ENCODE measurements at regions not wholly inside any gene's neighbourhood (a gene's known extent, or its start where the extent isn't known, plus 50 kb on each side); places are given as distances from the start of the nearest gene placed in this dataset.
"Not testable (repeated sequence)": the region's sequence is repeated elsewhere in the genome, so short reads cannot be mapped to it uniquely, and the experiment has no call there.

DNA sequence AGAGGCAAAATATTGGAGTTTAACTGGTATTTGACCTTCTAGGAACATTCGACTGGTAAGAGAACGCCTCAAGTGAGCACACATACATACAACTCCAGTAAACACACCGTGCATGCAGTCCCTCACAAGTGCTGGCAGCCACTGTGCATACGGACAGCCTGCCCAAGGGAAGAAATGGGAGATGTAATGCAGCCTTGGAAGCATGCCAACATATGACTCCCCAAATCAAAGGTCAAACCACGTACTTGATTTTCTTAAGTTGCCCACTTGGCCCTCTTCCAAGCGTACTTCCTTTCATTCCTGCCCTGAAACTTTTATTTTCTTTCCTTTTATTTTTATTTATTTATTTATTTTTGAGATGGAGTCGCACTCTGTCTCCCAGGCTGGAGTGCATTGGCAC lies 206.6 kb downstream of the SPRY1 start:
- DNase-seq = no peak

DNA sequence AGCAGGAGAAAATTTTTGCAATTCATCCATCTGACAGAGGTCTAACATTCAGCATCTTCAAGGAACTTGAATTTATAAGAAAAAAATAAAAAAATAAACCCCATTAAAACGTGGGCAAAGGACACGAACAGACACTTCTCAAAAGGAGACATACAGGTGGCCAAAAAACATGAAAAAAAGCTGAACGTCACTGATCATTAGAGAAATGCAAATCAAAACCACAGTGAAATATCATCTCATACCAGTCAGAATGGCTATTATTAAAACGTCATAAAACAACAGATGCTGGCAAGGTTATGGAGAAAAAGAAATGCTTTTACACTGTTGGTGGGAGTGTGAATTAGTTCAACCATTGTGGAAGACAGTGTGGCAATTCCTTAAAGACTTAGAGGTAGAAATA lies 209.2 kb downstream of the SPRY1 start:
- DNase-seq = not testable (repeated sequence)

DNA sequence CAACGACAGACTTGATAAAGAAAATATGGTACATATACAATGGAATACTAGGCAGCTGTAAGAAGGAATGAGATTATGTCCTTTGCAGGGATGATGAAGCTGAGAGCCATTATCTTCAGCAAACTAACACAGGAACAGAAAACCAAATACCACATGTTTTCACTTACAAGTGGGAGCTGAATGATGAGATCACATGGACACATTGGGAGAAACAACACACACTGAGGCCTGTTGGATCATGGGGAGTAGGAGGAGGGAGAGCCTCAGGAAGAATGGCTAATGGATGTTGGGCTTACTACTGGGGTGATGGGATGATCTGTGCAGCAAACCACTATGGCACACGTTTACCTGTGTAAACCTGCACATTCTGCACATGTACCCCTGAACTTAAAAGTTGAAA lies 209.7 kb downstream of the SPRY1 start:
- no peak for DNase-seq

DNA sequence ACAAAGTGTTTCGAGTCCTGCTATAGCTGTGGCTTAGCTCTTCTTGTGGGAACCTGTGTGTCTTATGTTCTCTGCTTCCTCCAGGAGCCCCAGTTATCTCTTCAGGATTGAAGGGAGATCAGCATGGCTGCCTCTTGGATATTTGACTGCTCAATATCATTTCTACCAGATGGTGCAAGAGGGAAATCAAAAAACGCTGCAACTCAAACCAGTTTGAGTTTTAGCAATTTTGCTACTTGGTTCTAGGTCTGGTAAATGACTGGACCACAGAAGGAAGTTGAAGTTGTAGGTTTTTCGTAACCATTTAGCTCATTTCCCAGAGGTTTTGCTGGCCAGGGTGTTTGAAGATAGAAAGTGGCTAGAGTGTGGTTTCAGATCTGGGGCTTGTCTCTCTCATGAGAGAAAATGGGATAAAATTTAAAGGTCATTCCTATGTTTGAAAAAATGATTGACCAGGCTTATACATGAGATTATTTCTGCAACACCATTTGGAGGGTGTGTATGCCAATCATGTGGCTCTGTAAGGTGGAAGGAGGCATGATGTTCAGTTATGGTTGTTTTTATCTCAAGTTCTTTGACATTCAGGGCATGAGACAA lies 210.4 kb downstream of the SPRY1 start:
- DNase-seq = no peak

DNA sequence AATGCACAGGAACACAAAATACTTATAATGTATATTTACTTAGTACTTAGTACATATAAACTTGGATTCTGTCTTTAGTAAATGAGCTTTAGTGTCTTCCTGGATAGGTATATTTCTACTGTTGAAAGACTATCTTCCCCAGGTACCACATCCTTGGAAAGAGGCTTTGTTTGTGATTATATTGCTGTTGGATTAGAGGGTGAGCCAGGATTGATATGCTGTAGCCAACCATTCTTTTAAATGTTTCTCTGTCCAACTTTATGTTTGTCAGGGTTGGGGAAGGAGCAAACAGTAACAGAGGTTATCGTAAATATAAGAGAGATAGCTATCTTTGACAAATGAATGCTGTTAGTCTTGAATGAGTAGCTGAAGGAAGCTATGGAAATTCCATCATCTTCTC lies 213.2 kb downstream of the SPRY1 start:
- DNase-seq = no peak

DNA sequence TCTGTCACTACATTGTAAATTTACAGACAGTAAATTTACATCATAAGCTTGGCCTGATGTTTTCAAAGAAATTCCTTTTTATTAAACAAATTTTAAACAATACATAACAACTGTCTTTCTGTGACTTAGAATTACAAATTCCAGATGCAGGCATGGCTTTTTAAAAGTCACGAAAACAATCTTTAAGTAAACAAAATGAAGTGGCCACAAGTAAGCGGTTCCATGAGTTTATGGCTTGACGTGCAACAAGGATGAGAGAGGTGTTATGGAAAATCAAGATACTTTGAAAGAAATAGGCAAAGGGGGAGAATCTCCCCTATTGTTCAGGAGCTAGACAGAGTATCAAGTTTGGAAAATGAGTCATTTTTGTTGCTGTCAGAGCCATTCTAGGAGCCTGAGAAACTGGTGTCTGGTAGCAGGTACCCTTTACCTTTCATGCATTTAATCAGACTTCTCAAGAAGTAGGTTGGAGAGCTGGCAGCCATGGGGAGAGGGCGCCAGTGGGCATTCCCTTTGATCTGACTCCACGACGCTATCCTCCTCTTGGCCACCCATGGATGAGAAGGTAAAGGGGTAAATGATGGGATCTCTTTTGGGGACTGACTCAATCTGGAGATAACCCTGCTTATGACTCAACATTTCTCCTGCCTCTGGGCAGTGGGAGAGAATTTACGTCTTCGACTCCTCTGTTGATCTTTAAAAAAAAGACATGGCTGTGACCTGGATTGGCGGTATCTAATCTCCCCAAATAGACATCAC lies 217.2 kb downstream of the SPRY1 start:
- DNase-seq = no peak

DNA sequence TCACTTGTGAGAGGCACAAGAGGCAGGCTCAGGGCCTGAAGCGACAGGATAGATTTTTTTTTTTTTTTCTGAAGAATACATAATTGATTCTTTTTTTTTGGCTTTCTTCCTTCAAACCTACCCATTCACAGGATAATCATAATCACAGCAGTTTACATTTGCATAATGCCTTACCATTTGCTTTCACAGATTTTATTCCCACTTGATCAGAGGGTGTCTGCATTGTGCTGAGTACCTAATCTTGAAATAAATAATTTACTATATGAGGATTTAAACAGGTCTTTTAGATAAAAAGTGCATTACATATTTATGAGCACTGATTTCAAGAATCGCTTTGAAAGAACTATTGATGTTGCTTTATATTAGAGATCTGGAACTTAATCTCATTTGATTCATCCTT lies 219.3 kb downstream of the SPRY1 start:
- DNase-seq = no peak

DNA sequence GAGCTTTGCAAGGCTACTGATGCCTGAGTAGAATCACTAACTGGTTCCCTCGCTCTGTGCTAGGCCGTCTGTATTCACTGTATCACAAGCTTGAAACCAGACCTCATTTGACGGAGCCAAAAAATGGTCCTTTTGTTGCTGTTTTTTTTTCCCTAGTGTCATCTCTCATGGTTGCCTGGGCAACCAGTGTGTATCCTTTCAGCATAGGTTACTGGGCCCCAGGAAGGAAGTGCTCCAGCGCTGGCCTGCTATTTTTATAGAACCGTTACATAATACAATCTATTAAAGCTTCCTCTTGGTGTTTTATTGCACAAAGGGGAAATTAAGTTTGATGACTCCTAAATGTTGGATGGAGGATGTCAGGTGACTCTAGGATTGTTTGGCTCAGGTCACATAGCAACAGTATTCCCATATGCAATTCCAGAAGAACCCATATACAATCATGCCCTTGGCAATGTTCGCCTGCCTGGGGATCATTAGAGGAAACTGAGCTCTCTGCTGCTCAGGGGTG lies 220.4 kb downstream of the SPRY1 start:
- peak; percentile 67 for DNase-seq

DNA sequence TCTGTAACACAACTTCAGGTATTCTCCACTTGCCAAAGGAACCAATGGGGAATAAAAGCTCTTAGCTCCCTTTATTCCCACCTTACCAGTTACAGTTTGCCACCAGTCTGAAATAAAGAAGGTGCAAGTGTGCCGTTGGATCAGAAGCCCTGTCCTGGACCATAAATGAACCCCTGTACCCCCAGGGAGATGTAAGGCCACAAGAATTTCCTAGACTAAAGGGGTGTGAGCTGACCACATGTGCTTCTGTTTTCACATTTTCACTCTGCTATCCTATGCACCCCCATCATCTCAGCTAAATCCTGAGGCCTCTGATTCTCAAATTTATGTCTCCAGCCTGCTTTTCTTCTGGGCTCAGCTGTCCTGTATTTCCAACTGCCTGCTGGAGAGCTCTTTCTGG lies 221.2 kb downstream of the SPRY1 start:
- DNase-seq = peak; percentile 54

DNA sequence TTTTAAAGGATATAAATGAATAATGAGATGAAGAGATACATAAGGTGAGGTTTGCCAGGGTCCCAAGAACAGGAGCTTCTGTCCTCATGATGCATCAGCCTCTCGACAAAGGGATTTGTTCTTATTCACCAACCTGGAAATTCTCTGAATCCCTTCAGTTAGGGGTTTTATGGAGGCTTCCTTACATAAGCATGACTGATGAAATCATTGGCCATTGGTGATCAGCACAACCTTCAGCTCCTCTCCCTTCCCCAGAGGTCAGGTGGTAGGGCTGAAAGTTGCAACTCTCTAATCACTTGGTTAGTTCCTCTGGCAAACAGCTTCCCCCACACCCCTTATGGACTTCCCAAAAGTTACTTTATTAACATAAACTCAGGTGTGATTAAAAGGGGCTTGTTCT lies 222.0 kb downstream of the SPRY1 start:
- no peak for DNase-seq

DNA sequence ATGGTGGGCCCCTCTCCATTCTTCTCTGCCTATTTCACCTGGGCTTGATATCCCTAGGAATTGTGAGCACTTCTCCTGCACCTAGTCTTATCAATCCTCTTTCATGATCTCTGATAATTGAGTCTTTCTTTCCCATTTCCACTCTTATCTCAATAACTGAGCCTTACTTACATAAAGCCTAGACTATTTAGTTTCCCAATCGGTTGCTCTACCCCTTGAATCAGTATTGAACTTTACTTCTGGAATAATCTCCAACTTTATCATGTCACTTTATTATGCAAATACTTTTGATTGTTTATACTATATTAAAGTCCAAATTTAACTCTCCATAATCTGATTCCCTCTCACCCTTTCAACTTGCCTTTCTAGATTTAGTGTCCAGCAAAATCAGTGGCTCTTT lies 222.7 kb downstream of the SPRY1 start:
- no peak for DNase-seq

DNA sequence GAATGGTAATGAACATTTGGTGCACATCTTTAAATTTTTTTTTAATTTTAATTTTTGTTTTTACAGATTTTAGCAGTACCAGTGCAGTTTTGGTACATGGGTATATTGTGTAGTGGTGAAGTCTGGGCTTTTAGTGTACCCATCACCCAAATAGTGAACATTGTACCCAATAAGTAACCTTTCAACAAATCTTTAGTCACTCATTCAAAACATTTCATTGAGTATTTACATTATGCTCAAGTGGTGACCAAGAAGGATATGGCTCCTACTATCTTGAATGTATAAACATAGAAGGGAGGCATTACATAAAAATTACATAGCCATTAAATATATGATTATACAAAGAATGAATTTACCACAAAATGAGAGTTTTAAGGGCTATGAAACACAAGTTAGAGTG lies 223.3 kb downstream of the SPRY1 start:
- no peak for DNase-seq

DNA sequence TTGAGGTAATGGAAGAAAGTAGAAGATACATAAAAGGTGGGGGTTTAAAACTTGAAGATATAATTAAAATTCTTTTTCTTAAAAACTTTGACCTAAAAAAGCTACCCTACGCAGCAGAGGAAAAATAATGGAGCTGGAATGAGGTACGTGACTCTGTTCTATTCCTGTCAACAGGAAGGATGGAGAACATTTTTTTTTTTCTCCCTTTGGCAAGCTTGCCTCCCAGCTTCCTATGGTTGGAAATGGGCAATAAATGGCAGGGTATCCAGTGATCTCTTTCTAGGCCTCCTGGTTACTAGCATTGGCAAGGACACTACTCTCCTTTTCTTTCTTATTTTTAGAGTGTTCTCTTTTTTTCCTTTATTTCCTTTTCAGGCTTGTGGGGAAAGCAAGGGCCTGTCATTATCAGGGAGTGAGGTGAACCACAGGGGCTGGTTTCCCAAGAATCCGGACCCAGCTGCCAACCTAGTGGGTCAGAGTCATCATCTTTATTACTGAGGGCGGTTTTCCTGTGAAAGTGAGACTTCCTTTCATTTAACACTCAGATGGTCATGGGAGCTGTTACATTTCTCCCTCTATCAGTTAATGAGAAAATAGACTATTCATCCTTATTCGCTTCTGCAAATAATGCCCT lies 224.6 kb downstream of the SPRY1 start:
- DNase-seq = no peak

DNA sequence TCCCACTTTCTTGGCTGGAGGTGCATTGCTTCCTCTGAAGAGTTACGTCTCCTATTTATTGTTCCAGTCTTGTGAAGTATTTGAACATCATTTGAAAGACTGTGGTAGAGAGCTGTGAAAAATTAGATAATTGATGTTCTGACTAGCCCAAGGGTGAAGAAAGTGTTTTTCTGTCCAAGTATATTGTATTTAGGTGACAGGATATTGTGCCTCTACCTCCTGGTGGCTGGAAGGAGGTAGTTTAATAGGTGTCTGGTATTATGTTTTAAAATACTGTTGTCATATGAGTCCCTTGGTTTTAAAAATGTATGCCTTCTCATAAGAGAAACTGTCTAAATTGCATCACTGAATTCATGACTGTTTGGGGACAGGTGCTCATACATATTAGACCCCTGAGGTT lies 226.0 kb downstream of the SPRY1 start:
- DNase-seq = no peak

DNA sequence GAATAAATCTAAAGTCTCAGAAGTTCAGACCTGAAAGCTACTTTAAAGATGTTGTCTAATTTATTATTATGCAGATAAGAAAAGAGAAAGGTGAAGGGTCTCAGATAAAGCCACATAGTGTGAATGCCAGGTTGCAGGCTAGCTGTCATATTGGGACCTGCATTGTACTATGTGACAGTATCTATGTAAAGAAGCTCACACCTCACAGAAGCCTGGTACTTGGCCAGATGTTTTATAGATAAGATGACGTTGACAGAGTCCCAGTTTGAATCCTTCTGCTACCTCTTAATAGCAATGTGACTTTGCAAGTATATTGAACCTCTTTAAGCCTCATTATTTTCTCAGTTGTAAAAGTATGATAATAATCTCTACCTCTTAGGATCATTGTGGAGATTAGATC lies 227.0 kb downstream of the SPRY1 start:
- DNase-seq = no peak

DNA sequence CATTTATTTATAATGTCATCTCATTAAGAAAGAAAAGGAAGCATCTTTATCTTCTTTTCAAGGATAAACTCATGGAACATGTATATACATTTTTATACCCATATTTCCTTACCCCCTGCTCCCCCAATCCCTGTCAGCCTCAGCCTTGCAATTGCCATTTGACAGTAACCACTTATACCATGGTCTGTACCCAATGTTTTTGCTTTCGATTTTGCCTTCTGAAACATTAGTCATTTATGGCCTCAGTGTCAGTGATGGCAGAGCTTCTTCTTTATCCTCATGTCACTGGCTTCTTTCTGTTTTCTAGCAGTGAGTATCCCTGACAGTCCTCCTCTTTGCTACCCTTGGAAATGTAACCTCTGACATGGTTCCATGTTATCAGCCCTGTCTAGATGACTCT lies 228.4 kb downstream of the SPRY1 start:
- DNase-seq = no peak

DNA sequence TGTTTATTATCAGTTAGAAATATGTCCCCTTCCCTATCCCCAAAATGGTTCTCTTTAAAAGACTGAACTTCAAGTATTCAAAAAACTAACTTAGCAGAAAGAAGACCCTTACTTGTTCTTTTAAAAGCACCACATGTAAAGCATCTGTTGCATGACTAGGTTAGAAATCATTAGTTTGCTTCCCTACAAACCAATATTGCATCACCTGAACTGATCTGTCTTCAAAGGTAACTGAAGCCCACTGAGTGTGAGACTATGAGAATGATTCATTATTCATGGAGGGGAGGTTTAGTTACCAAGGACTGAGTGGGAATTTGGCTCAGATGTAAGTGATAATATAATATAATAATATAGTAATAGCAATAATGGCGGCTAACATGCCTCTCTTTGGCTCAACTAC lies 231.7 kb downstream of the SPRY1 start:
- DNase-seq = no peak

DNA sequence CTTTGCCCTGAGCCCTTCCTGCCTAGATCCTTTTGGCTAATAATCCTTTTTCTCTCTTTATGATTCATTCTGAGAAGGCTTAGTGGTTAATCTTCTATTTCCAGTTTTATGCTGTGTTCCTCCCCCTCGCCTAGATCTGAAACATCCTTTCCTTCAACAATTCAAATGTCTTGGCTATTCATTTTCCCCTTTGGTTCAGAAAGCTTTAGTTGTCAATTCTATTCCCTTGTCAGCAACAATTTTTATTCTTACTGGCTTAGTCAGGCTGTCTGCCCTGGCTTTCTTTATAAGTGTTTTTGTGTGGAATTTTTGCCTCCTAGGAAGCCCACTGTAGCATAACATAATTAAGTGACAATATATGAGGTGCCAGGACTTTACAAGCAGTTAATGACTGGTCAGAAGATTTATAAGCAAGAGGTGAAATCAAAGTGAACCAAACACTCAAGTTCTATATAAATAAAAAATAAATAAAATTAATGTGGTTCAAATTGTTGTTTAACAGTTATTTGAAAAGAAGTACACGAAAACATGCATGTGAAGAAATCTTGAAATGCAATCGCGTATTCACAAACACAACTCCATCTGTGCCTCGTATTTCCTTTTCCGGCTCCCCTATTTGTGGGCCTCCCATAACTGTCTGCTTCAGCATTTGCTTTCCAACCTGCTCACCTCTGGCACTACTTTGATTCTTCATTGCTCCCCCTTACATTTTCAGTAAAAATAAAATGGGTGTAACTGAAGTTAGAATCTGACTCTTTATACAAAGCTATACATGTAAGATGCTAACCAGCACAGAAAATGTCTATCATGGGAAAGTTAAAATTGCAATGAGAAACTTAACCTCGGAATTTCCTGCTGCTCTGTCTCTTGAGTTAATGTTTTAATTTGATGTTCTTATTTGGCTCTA lies 235.4 kb downstream of the SPRY1 start:
- no peak for DNase-seq

DNA sequence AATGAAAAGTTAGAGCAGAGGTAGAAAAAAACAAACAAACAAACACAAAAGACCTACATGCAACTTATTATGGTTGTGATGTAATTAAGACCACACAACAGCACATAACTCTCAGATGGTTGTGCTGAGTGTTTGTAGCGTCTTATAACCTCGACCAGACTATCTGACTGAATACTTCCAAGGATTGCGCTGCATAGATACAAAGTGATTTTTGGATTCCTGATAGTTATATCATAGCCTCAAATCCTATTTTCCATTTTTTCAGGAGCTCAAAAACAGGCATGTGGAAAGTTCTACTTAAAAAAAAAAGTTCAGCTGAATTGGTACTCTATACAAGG lies 236.1 kb downstream of the SPRY1 start:
- DNase-seq = no peak

DNA sequence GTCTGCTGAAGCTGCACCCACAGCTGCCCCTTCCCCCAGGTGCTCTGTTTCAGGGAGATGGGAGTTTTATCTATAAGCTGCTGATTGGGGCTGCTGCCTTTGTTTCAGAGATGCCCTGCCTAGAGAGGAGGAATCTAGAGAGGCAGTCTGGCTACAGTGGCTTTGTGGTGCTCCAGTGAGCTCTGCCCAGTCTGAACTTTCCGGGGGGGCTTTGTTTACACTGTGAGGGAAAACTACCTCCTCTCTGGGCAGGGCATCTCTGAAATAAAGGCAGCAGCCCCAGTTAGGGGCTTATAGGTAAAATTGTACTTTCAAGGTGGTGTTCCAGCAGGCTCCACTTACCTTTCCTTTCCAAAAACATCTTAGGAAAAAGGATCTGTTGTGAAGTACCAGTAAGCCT lies 242.2 kb downstream of the SPRY1 start:
- DNase-seq = no peak

DNA sequence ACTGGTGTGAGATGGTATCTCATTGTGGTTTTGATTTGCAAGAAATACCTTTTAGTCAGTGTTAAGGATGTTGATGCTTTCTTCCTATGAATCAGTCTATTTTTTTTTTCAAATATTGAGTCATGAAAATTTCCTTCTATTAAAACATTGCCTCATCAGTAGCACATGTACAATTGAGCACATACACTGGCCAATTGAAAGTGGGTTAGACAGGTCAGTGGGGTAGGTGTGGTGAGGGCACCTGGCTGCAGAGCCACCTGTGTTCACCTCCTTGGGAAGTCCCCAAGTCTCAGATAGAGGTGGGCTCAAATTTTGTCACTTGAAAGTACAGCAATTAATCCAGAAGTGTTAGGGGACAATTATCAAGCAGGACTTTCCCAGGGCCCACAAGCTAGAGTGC lies 243.7 kb downstream of the SPRY1 start:
- DNase-seq = no peak

DNA sequence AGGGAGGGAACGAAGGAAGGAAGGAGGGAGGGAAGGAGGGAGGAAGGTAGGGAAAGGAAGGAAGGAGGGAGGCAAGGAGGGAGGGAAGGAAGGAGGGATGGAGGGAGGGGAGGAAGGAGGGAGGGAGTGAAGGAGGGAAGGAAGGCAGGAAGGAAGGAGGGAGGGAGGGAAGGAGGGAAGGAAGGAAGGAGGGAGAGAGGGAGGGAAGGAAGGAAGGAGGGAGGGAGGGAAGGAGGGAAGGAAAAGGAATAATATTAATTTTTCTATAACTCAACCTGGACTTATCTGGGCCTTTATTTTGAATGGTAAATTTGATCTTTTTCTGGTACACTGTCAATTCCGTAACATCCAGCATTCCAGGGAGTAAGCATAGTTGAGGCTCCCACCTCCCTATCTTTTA lies 244.2 kb downstream of the SPRY1 start:
- no peak for DNase-seq

DNA sequence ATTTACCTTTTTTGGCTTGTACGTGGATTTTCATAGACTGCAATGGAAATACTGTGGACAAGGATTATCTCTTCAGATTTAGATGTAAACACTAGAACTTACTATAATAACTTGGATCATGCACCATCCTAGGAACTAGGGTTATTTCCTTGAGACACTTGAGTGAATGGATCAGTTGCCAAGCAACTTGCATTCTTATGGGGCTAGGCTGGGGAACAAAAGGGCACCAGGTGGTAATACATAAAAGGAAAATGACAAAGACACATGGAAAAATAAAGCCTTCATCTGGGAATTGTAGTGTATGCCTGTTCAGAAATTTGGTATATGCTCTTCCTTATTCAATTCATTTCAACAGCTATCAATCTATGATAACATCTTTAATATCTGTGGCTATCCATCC lies 247.1 kb downstream of the SPRY1 start:
- no peak for DNase-seq

All from right forelimb (tissue), 1 donor.